Peyer's patch (tissue), 4 donors: ENCODE measurements at regions not wholly inside any gene's neighbourhood (a gene's known extent, or its start where the extent isn't known, plus 50 kb on each side); places are given as distances from the start of the nearest gene placed in this dataset.

Experiments
- CTCF ChIP-seq, 6 experiments: fragments of 450-650 bp in 4 of 6; fragments of 200-600 bp in 2 of 6; sonication (generic) in 1 of 6; IDR thresholded peaks; one replicate each; pipeline ENCODE4 v1.5.1; 2017 to 2019; ENCODE audit warnings: antibody characterized with exemption in 6 of 6, mild to moderate bottlenecking in 3 of 6, moderate library complexity in 1 of 6
- POLR2A ChIP-seq, 2 donors: fragments of 450-650 bp; IDR thresholded peaks; one replicate each; pipeline ENCODE4 v1.5.1; 2017; ENCODE audit warnings: antibody characterized with exemption in 2 of 2, mild to moderate bottlenecking in 2 of 2, moderate library complexity in 2 of 2

GRCh38 chr22:47384977-47385376, 622.5 kb downstream of the TBC1D22A start:
- TF ChIP-seq CTCF (IDR thresholded peaks at IDR 0.05), result no peak
- TF ChIP-seq POLR2A (IDR thresholded peaks at IDR 0.05), result no peak
